ENCODE measurements at regions not wholly inside any gene's neighbourhood (a gene's known extent, or its start where the extent isn't known, plus 50 kb on each side); places are given as distances from the start of the nearest gene placed in this dataset.

DNA sequence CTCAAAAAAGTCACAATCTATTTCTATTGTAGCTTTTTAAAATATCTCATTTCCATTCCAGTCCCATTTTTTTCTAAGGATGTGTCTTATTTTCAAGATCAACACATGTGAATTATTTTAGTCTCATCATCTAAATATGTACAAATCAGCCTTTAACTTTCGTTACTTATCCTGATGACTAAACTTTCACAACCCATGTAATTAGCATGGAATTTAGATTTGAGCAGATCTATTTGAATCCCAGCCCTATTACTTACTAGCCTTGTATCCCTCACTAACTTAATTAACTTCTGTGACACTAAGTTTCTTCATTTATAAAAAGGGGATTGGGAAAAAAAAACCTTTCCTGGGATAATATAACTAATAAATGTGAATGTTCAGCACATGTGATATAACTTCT lies 81.1 kb downstream of the UFM1 start:
- no peak for TF ChIP-seq NR3C1 (CRISPR knock-in tag; conservative IDR thresholded peaks at IDR 0.05; ENCODE audit: low read depth)
- TF ChIP-seq, protein P1, sequence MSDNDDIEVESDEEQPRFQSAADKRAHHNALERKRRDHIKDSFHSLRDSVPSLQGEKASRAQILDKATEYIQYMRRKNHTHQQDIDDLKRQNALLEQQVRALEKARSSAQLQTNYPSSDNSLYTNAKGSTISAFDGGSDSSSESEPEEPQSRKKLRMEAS (CRISPR knock-in tag; IDR thresholded peaks at IDR 0.05) = no peak
- TF ChIP-seq ZBTB21 (CRISPR knock-in tag; IDR thresholded peaks at IDR 0.05; ENCODE audit: borderline replicate concordance) = no peak
- TF ChIP-seq, protein P2, sequence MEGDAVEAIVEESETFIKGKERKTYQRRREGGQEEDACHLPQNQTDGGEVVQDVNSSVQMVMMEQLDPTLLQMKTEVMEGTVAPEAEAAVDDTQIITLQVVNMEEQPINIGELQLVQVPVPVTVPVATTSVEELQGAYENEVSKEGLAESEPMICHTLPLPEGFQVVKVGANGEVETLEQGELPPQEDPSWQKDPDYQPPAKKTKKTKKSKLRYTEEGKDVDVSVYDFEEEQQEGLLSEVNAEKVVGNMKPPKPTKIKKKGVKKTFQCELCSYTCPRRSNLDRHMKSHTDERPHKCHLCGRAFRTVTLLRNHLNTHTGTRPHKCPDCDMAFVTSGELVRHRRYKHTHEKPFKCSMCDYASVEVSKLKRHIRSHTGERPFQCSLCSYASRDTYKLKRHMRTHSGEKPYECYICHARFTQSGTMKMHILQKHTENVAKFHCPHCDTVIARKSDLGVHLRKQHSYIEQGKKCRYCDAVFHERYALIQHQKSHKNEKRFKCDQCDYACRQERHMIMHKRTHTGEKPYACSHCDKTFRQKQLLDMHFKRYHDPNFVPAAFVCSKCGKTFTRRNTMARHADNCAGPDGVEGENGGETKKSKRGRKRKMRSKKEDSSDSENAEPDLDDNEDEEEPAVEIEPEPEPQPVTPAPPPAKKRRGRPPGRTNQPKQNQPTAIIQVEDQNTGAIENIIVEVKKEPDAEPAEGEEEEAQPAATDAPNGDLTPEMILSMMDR (IDR thresholded peaks at IDR 0.05) = no peak
- no peak for TF ChIP-seq ATF1 (CRISPR knock-in tag; IDR thresholded peaks at IDR 0.05)
- TF ChIP-seq TEAD4 (CRISPR knock-in tag; IDR thresholded peaks at IDR 0.05) = no peak
- no peak for TF ChIP-seq NR2C2 (CRISPR knock-in tag; IDR thresholded peaks at IDR 0.05)
- TF ChIP-seq SMAD4 (CRISPR knock-in tag; IDR thresholded peaks at IDR 0.05) = no peak
- TF ChIP-seq FOXJ3 (CRISPR knock-in tag; IDR thresholded peaks at IDR 0.05; ENCODE audit: borderline replicate concordance) = no peak
- TF ChIP-seq, protein P3, sequence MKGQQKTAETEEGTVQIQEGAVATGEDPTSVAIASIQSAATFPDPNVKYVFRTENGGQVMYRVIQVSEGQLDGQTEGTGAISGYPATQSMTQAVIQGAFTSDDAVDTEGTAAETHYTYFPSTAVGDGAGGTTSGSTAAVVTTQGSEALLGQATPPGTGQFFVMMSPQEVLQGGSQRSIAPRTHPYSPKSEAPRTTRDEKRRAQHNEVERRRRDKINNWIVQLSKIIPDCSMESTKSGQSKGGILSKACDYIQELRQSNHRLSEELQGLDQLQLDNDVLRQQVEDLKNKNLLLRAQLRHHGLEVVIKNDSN (CRISPR knock-in tag; IDR thresholded peaks at IDR 0.05) = no peak
